HepG2 (cell line): ENCODE measurements at regions not wholly inside any gene's neighbourhood (a gene's known extent, or its start where the extent isn't known, plus 50 kb on each side); places are given as distances from the start of the nearest gene placed in this dataset.

Source experiments
- ATAC-seq: fragments of 200-7000 bp; cut with Tn5 transposase; 3 replicates; pipeline ENCODE4 v1.9.1; 2020; ENCODE audit warnings: mild to moderate bottlenecking, moderate library complexity
- BruUV-seq: library from RNA; stranded (reverse); fragments of 400-500 nt; replicated peaks from 2 replicates; lab custom pipeline; 2021; lab: Mats Ljungman, UMichigan
- CTCF ChIA-PET: fragments of 300-600 bp; formaldehyde crosslinking; extraction: SDS; loops from one replicate; lab custom pipeline; 2021; ENCODE audit warnings: low total read pairs, inconsistent platforms, low intra/inter-chr PET ratio; lab: Yijun Ruan, JAX
- POLR2A ChIA-PET: fragments of 350-600 bp; sonication (Branson Sonifier 250); formaldehyde crosslinking; loops from one replicate; lab custom pipeline; 2020; ENCODE audit warnings: antibody characterized with exemption, inconsistent platforms; lab: Yijun Ruan, JAX
- DNase-seq: peaks from one replicate; pipeline ENCODE4 v3.0.0-alpha.2; 2015; ENCODE audit warnings: low spot score
- FAIRE-seq: peaks from 3 replicates; lab custom pipeline; 2011; peaks lifted over from hg19 to GRCh38; lab: Jason Lieb, UNC
- H2AFZ ChIP-seq: one replicate; pipeline ENCODE4 v1.6.1; 2011; ENCODE audit warnings: low read length, inconsistent platforms
- H3K27ac ChIP-seq: fragments of 300-600 bp; 3 replicates; pipeline ENCODE4 v1.8.0; 2011; ENCODE audit warnings: mixed run types, mild to moderate bottlenecking, mixed read lengths, low read length, inconsistent platforms; ENCODE audit not compliant: insufficient read depth; ENCODE audit errors: extremely low read length
- H3K27me3 ChIP-seq, 2 experiments: fragments of 200-600 bp in 1 of 2; 2 replicates in 1 of 2; 3 replicates in 1 of 2; pipeline versions ENCODE4 v1.6.0 to v1.8.0; 2011; ENCODE audit warnings: low read length in 2 of 2, mild to moderate bottlenecking in 2 of 2, moderate library complexity in 2 of 2, inconsistent platforms in 1 of 2; ENCODE audit not compliant: insufficient read depth in 2 of 2, control insufficient read depth in 1 of 2
- H3K36me3 ChIP-seq, 2 experiments: fragments of 200-600 bp in 1 of 2; replicated peaks in 1 of 2; 2 replicates in 1 of 2; 3 replicates in 1 of 2; pipeline versions ENCODE4 v1.5.1 to v1.8.0; 2011; ENCODE audit warnings: low read length in 2 of 2, inconsistent platforms in 1 of 2; ENCODE audit not compliant: insufficient read depth in 2 of 2, control insufficient read depth in 1 of 2
- H3K4me1 ChIP-seq: 2 replicates; pipeline ENCODE4 v1.5.1; 2012; ENCODE audit warnings: low read length, inconsistent platforms; ENCODE audit not compliant: insufficient read depth
- H3K4me2 ChIP-seq: 2 replicates; pipeline ENCODE4 v1.6.0; 2011; ENCODE audit warnings: low read depth, low read length, inconsistent platforms
- H3K4me3 ChIP-seq, 3 experiments: fragments of 200-600 bp in 1 of 3; sonication (generic), shearing (Covaris generic) in 1 of 3; replicated peaks in 1 of 3; 2 replicates each; pipeline ENCODE4 v1.5.1; 2011 to 2016; ENCODE audit warnings: low read length in 3 of 3, inconsistent platforms in 2 of 3, low read depth in 2 of 3, mild to moderate bottlenecking in 2 of 3, control low read depth in 1 of 3, mixed read lengths in 1 of 3; ENCODE audit not compliant: insufficient read depth in 1 of 3
- H3K79me2 ChIP-seq: one replicate; pipeline ENCODE4 v1.6.1; 2011; ENCODE audit warnings: low read length, inconsistent platforms; ENCODE audit not compliant: insufficient read depth
- H3K9ac ChIP-seq: 2 replicates; pipeline ENCODE4 v1.6.0; 2011; ENCODE audit warnings: mild to moderate bottlenecking, low read depth, low read length, inconsistent platforms; ENCODE audit not compliant: insufficient read depth
- H3K9me3 ChIP-seq: 2 replicates; pipeline ENCODE4 v1.5.1; 2012; ENCODE audit warnings: mild to moderate bottlenecking, low read length
- H4K20me1 ChIP-seq: 2 replicates; pipeline ENCODE4 v1.6.0; 2011; ENCODE audit warnings: inconsistent platforms, mild to moderate bottlenecking, low read length, moderate library complexity; ENCODE audit not compliant: insufficient read depth
- CEBPG ChIP-seq: IDR thresholded peaks from 2 replicates; pipeline ENCODE4 v1.6.1; 2016
- GRHL1 ChIP-seq: sonication (generic); formaldehyde crosslinking; conservative IDR thresholded peaks from 2 replicates; pipeline ENCODE4 v1.8.0; 2022; ENCODE audit warnings: missing genetic modification reagents
- HES4 ChIP-seq: sonication (generic); formaldehyde crosslinking; IDR thresholded peaks from 2 replicates; pipeline ENCODE4 v1.9.0; 2021; ENCODE audit warnings: mild to moderate bottlenecking, missing genetic modification reagents, borderline replicate concordance
- HNRNPK ChIP-seq: fragments of 200-400 bp; formaldehyde crosslinking; IDR thresholded peaks from 2 replicates; pipeline ENCODE4 v1.6.1; 2018; ENCODE audit warnings: low read length, low read depth, moderate library complexity, mild to moderate bottlenecking; ENCODE audit not compliant: poor library complexity, severe bottlenecking
- KDM6A ChIP-seq: IDR thresholded peaks from 2 replicates; pipeline ENCODE4 v1.6.1; 2016; ENCODE audit warnings: low read depth
- MXD4 ChIP-seq: IDR thresholded peaks from 2 replicates; pipeline ENCODE4 v1.6.1; 2016; ENCODE audit warnings: mild to moderate bottlenecking, missing biosample characterization, missing genetic modification reagents
- MYPOP ChIP-seq: sonication (generic); formaldehyde crosslinking; IDR thresholded peaks from 2 replicates; pipeline ENCODE4 v1.8.1; 2023; ENCODE audit warnings: mild to moderate bottlenecking, moderate library complexity, missing genetic modification reagents
- PPARG ChIP-seq: conservative IDR thresholded peaks from 2 replicates; pipeline ENCODE4 v1.6.1; 2016; ENCODE audit warnings: missing biosample characterization, missing genetic modification reagents
- RBM22 ChIP-seq: fragments of 200-400 bp; formaldehyde crosslinking; optimal IDR thresholded peaks from 2 replicates; pipeline ENCODE3; 2017; ENCODE audit warnings: mild to moderate bottlenecking, low read length, moderate library complexity
- SNAPC2 ChIP-seq: sonication (generic); formaldehyde crosslinking; IDR thresholded peaks from 2 replicates; pipeline ENCODE4 v1.8.1; 2022; ENCODE audit warnings: mild to moderate bottlenecking, missing genetic modification reagents
- ZNF20 ChIP-seq: sonication (generic); formaldehyde crosslinking; IDR thresholded peaks from 2 replicates; pipeline ENCODE4 v1.4.0; 2020; ENCODE audit warnings: mild to moderate bottlenecking, moderate library complexity, missing genetic modification reagents
- ZNF264 ChIP-seq: sonication (generic); formaldehyde crosslinking; IDR thresholded peaks from 2 replicates; pipeline ENCODE4 v1.4.0; 2020; ENCODE audit warnings: missing genetic modification reagents
- ZNF362 ChIP-seq: sonication (generic); formaldehyde crosslinking; IDR thresholded peaks from 2 replicates; pipeline ENCODE4 v1.4.0; 2020; ENCODE audit warnings: missing genetic modification reagents, mild to moderate bottlenecking, borderline replicate concordance
- ZNF598 ChIP-seq: sonication (generic); formaldehyde crosslinking; IDR thresholded peaks from 2 replicates; pipeline ENCODE4 v1.5.1; 2020; ENCODE audit warnings: mild to moderate bottlenecking, missing genetic modification reagents, borderline replicate concordance
- ZNF703 ChIP-seq: sonication (generic); formaldehyde crosslinking; IDR thresholded peaks from 2 replicates; pipeline ENCODE4 v1.5.1; 2020; ENCODE audit warnings: missing genetic modification reagents, mild to moderate bottlenecking, moderate library complexity, borderline replicate concordance
- ZNF704 ChIP-seq: sonication (generic); formaldehyde crosslinking; IDR thresholded peaks from 2 replicates; pipeline ENCODE4 v1.8.1; 2023; ENCODE audit warnings: mild to moderate bottlenecking, inconsistent platforms, moderate library complexity, missing genetic modification reagents, borderline replicate concordance
- ZNF772 ChIP-seq: sonication (generic); formaldehyde crosslinking; IDR thresholded peaks from 2 replicates; pipeline ENCODE4 v1.5.0; 2020; ENCODE audit warnings: mild to moderate bottlenecking, missing genetic modification reagents
- WGBS: methylation state at CpG from one replicate; pipeline ENCODE4 v1.1.6; 2017; ENCODE audit warnings: low lambda C conversion rate; 5-methylcytosine and 5-hydroxymethylcytosine counted together
- in situ Hi-C: cut with HindIII; loops from 2 replicates; pipeline ENCODE4 v1.10.0; 2017; ENCODE audit warnings: low pct_unique_long_range_greater_than_20kb; ENCODE audit not compliant: extremely low pct_ligation_motif_present
- intact Hi-C: fragments of 100-400 bp; cut with micrococcal nuclease; formaldehyde crosslinking; loops from one replicate; pipeline ENCODE4 v1.10.0; 2022; ENCODE audit not compliant: unreplicated experiment

GRCh38 chr1:73366734-73367413 lies 831.1 kb downstream of the LRRIQ3 start (continued):
- TF ChIP-seq ZNF20: no peak
- no peak for TF ChIP-seq PPARG (CRISPR knock-in tag)
- TF ChIP-seq ZNF704 (CRISPR knock-in tag): no peak

- no peak overlapping the region for H3K4me2 ChIP-seq
- no peak for TF ChIP-seq ZNF362 (CRISPR knock-in tag)
- TF ChIP-seq SNAPC2 (CRISPR knock-in tag): no peak
- no peak for TF ChIP-seq ZNF20
- no peak for TF ChIP-seq MYPOP
- no peak for TF ChIP-seq ZNF264 (CRISPR knock-in tag)
- TF ChIP-seq ZNF772 (CRISPR knock-in tag): no peak
- TF ChIP-seq HES4 (CRISPR knock-in tag): no peak
- TF ChIP-seq MXD4 (CRISPR knock-in tag): no peak
- TF ChIP-seq RBM22: no peak
- TF ChIP-seq GRHL1: no peak
- no peak for TF ChIP-seq ZNF703 (CRISPR knock-in tag)
- TF ChIP-seq ZNF598: no peak
- TF ChIP-seq KDM6A (CRISPR knock-in tag): no peak
- no peak for TF ChIP-seq CEBPG (CRISPR knock-in tag)
- TF ChIP-seq HNRNPK: no peak
- ATAC-seq (no peak), DNase-seq (no peak), FAIRE-seq (no peak)
- H3K79me2 ChIP-seq: no peaks in the 10 kb centered on the region
- no peaks in the 10 kb centered on the region for H4K20me1 ChIP-seq
- in situ Hi-C loops (no loop called here), intact Hi-C loops (no loop called here)
- H3K36me3 ChIP-seq: no peaks in the 10 kb centered on the region
- no TSS peak for BruUV-seq
- WGBS: 20% methylated on average over 3 of the region's 3 CpGs
- ChIA-PET CTCF (no interaction called here), POLR2A (no interaction called here)
- H2AFZ ChIP-seq: no peak overlapping the region
- no peaks in the 10 kb centered on the region for H3K27me3 ChIP-seq
- no peak overlapping the region for H3K4me3 ChIP-seq
- H3K9ac ChIP-seq: no peak overlapping the region
- no peaks in the 10 kb centered on the region for H3K4me1 ChIP-seq
- H3K27ac ChIP-seq: no peak overlapping the region
- H3K9me3 ChIP-seq: peaks cover 81% of the 10 kb centered on the region
Observed at GRCh38 chr1:73359001-73359400, 839.0 kb downstream of the LRRIQ3 start.
